Activated CD8-positive, alpha-beta T cell treated with anti-CD3 and anti-CD28 coated beads, Interleukin-2, amount 10 ng/mL, durations not matched to agents 7 days and 5 days (primary cell): ENCODE measurements at regions not wholly inside any gene's neighbourhood (a gene's known extent, or its start where the extent isn't known, plus 50 kb on each side); places are given as distances from the start of the nearest gene placed in this dataset.
"Not testable (repeated sequence)": the region's sequence is repeated elsewhere in the genome, so short reads cannot be mapped to it uniquely, and the experiment has no call there.

Experiments used
- ATAC-seq: fragments of 150-1000 bp; cut with Tn5 transposase; one replicate; pipeline ENCODE4 v1.10.0; 2021; ENCODE audit warnings: moderate library complexity
- CTCF ChIA-PET: fragments of 350-600 bp; sonication (Branson Sonifier 250); formaldehyde crosslinking; loops from one replicate; lab custom pipeline; 2021; ENCODE audit warnings: antibody characterized with exemption; lab: Charles Lee
- POLR2A ChIA-PET: fragments of 350-600 bp; sonication (Branson Sonifier 250); formaldehyde crosslinking; loops from one replicate; lab custom pipeline; 2021; ENCODE audit warnings: antibody characterized with exemption; lab: Charles Lee
- DNase-seq: peaks from one replicate; pipeline ENCODE4 v3.0.0-alpha.2; 2020
- H3K27ac Mint-ChIP-seq: one replicate; pipeline ENCODE4 v1.8.0; 2021; ENCODE audit warnings: mild to moderate bottlenecking, mixed read lengths
- H3K27me3 Mint-ChIP-seq: one replicate; pipeline ENCODE4 v1.8.0; 2021; ENCODE audit warnings: low read depth, mixed read lengths
- H3K36me3 Mint-ChIP-seq: one replicate; pipeline ENCODE4 v1.8.0; 2021; ENCODE audit warnings: low read depth, mixed read lengths
- H3K4me1 Mint-ChIP-seq: one replicate; pipeline ENCODE4 v1.8.0; 2021; ENCODE audit warnings: low read depth, mixed read lengths
- H3K4me3 Mint-ChIP-seq: one replicate; pipeline ENCODE4 v1.8.0; 2021; ENCODE audit warnings: mild to moderate bottlenecking, mixed read lengths
- H3K9me3 Mint-ChIP-seq: one replicate; pipeline ENCODE4 v1.8.0; 2022; ENCODE audit warnings: mixed read lengths; ENCODE audit not compliant: insufficient read depth

DNA sequence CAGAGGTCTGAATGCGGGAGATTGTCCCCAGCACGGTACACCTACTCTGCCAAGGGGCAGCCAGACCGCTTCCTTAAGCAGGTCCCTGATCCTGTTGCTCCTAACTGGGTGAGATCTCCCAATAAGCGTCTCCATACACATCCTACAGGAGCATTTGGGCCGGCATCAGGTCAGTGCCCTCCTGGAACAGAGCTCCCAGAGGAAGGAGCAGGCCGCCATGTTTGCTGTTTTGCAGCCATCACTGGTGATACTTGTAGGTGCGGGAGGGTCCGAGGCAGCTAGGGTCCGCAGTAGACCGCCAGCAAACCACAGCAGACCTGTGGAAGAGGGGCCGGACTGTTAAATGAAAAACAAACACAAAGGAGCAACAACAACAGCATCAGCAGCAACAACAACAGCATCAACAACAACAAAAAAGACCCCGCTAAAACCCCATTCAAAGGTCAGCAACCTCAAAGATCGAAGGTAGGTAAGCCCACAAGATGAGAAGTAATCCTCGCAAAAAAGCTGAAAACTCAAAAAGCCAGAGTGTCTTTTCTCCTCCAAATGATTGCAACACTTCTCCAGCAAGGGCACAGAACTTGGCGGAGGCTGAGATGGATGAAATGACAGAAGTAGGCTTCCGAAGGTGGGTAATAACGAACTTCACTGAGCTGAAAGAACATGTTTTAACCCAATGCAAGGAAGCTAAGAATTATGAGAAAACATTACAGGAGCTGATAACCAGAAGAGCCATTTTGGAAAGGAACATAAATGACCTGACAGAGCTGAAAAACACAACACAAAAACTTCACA, 79.0 kb upstream of the CDH7 start:
- no peaks in the 10 kb centered on the region for H3K27me3 Mint-ChIP-seq
- H3K4me3 Mint-ChIP-seq, result no peak overlapping the region
- POLR2A ChIA-PET, result no interaction called here
- DNase-seq (no peak), ATAC-seq (no peak)
- H3K4me1 Mint-ChIP-seq, result no peaks in the 10 kb centered on the region
- H3K27ac Mint-ChIP-seq, result no peak overlapping the region
- peaks cover 29% of the 10 kb centered on the region for H3K9me3 Mint-ChIP-seq
- H3K36me3 Mint-ChIP-seq, result no peaks in the 10 kb centered on the region
- CTCF ChIA-PET, result no interaction called here

DNA sequence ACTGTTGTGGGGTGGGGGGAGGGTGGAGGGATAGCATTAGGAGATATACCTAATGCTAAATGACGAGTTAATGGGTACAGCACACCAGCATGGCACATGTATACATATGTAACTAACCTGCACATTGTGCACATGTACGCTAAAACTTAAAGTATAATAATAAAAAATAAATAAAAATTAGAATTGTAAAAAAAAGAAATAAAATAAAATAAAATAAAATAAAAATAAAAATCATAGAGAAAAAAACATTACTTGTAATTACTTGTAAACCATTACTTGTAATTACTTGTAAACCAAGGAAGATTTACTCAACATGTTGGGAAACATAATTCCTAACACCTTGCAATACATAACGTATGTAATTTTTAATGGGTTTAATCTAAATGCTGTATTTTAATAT, 80.7 kb upstream of the CDH7 start:
- H3K27me3 Mint-ChIP-seq, POLR2A ChIA-PET, H3K4me3 Mint-ChIP-seq, DNase-seq, H3K4me1 Mint-ChIP-seq, H3K27ac Mint-ChIP-seq, H3K36me3 Mint-ChIP-seq, ATAC-seq, CTCF ChIA-PET: not testable (repeated sequence)
- H3K9me3 Mint-ChIP-seq, result peaks cover 29% of the 10 kb centered on the region

DNA sequence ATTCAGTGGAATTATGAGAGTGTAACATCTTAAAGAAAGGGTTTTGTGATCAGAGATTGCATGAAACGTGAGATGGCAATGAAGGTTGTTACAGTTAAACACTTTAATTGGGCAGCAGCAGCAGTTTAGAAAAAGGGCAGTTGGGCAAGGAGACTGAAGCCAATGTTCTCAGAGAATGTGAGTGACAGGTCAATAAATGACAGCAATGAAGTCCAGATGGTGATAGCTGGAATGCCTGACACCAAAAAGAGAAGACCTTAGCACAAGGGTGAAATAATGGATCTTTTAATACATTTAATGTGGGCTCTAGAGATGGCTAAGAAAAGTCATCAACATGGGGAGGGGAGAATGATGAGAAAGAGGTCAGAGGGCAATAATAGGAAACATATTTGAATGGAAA, 89.4 kb upstream of the CDH7 start:
- ATAC-seq (no peak), DNase-seq (no peak)
- H3K4me1 Mint-ChIP-seq, result no peaks in the 10 kb centered on the region
- ChIA-PET POLR2A (no interaction called here), CTCF (interaction anchor here (1.0 kb wide), 1 partner anchor 9 kb away, joined by 3 read pairs; no protein-coding TSS in a partner anchor)
- H3K9me3 Mint-ChIP-seq, result peaks cover 19% of the 10 kb centered on the region
- H3K27ac Mint-ChIP-seq, result no peak overlapping the region
- no peak overlapping the region for H3K4me3 Mint-ChIP-seq
- H3K27me3 Mint-ChIP-seq, result no peaks in the 10 kb centered on the region
- no peaks in the 10 kb centered on the region for H3K36me3 Mint-ChIP-seq

DNA sequence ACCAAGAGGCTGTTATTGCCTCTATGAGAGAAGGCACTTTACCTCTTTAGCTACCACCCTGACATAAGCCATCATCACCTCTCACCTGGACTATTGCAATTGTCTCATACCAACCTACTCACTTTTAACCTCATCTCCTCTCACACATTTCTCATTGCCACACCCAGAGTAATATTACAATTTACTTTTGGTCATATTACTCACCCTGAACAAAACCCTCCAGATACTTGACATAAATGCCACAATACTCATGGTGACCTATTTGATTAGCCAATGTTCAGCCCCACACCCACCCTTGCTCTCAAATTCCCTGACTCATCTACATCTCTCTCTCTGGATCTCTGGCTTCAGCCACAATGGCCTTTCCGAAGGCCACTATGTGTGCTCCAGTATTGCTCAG, 90.9 kb upstream of the CDH7 start:
- H3K36me3 Mint-ChIP-seq, result no peaks in the 10 kb centered on the region
- no peak overlapping the region for H3K4me3 Mint-ChIP-seq
- peaks cover 19% of the 10 kb centered on the region for H3K9me3 Mint-ChIP-seq
- H3K4me1 Mint-ChIP-seq, result no peaks in the 10 kb centered on the region
- ChIA-PET CTCF (no interaction called here), POLR2A (no interaction called here)
- no peak for ATAC-seq
- no peak for DNase-seq
- no peaks in the 10 kb centered on the region for H3K27me3 Mint-ChIP-seq
- H3K27ac Mint-ChIP-seq, result no peak overlapping the region

DNA sequence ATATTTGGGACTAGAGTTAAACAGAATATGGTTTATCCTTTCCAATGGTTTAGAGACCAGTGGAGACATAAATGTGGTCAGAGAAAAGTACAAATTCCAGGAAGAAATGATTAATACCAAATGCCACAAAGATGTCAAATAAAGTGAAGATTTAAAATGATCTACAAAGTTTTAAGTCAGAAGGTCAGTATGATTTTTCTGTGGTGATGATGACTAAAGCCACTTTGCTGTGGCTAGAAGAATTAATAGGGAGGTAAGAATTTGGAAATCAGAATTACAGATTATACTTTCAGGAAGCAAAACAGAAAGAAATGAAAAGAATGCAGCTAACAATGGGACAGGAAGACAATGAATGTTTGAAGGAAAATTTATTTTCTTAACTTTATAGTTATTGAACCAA, 91.5 kb upstream of the CDH7 start:
- Mint-ChIP-seq H3K27me3 (no peaks in the 10 kb centered on the region), H3K36me3 (no peaks in the 10 kb centered on the region), H3K27ac (no peak overlapping the region), H3K4me3 (no peak overlapping the region), H3K9me3 (peaks cover 19% of the 10 kb centered on the region), H3K4me1 (no peaks in the 10 kb centered on the region)
- ChIA-PET POLR2A (no interaction called here), CTCF (no interaction called here)
- ATAC-seq (no peak), DNase-seq (no peak)

DNA sequence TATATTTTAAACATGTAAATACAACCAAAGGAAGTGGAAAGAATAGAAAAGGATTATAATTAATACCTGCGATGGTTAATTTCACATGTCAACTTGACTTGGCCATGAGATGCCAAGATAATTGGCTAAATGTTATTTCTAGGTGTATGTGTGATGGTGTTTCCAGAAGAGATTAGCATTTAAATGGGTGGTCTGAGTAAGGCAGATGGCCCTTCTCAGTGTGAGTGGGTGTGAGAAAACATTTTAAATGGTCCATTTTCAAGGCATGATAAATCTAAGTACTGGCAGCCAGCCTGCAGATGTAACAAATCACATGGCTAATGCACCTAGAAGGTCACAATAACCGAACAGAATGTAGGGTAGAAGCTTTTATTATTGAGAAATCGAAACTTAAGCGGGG, 99.6 kb upstream of the CDH7 start:
- ATAC-seq, result no peak
- POLR2A ChIA-PET, result no interaction called here
- H3K9me3 Mint-ChIP-seq, result no peaks in the 10 kb centered on the region
- no peaks in the 10 kb centered on the region for H3K4me1 Mint-ChIP-seq
- CTCF ChIA-PET, result no interaction called here
- H3K36me3 Mint-ChIP-seq, result no peaks in the 10 kb centered on the region
- no peaks in the 10 kb centered on the region for H3K27me3 Mint-ChIP-seq
- DNase-seq, result no peak
- H3K27ac Mint-ChIP-seq, result no peak overlapping the region
- H3K4me3 Mint-ChIP-seq, result no peak overlapping the region

DNA sequence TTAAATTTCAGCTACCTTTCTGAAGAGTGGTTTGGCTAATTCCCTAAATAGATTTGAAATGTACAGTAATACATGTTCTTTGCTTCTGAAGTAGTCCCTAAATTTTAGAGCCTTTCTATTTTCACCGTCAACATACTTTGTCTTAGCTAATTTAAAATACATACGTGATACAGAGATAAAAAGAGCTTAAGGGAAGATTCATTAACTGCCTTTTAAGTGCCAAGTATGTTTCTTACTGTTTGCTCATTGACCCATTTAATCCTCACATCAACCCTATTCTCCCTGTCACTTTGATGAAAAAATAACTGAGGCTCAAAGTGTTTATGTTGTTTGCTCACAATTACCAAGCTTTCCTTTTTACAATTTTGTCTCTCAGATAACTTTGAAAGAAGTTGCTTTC, 118.6 kb upstream of the CDH7 start:
- no peak for ATAC-seq
- Mint-ChIP-seq H3K9me3 (peaks cover 14% of the 10 kb centered on the region), H3K4me1 (no peaks in the 10 kb centered on the region), H3K27me3 (no peaks in the 10 kb centered on the region), H3K4me3 (no peak overlapping the region), H3K27ac (no peak overlapping the region), H3K36me3 (no peaks in the 10 kb centered on the region)
- ChIA-PET POLR2A (no interaction called here), CTCF (no interaction called here)
- DNase-seq, result no peak

DNA sequence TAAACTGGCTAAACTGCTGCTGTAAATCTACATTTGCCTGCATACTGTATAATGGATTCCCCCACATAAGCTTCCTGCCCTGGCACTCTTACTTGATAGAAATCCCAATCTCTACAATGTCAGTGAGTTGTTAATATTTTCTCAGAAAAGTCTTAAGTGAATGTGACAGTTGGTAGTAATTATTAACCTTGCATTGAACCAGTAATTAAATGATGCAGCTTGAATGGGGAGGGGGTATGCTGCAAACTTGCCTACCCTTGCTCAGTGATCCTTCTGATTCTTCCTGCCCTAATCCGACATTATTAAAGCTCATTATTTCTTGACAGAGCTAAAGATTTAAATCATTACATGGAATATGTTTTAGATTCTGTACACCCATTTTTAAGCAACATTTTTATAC, 119.0 kb upstream of the CDH7 start:
- no peaks in the 10 kb centered on the region for H3K36me3 Mint-ChIP-seq
- no peak overlapping the region for H3K27ac Mint-ChIP-seq
- ATAC-seq (no peak), DNase-seq (no peak)
- no peaks in the 10 kb centered on the region for H3K27me3 Mint-ChIP-seq
- ChIA-PET POLR2A (no interaction called here), CTCF (no interaction called here)
- no peaks in the 10 kb centered on the region for H3K4me1 Mint-ChIP-seq
- H3K9me3 Mint-ChIP-seq, result peaks cover 13% of the 10 kb centered on the region
- H3K4me3 Mint-ChIP-seq, result no peak overlapping the region

DNA sequence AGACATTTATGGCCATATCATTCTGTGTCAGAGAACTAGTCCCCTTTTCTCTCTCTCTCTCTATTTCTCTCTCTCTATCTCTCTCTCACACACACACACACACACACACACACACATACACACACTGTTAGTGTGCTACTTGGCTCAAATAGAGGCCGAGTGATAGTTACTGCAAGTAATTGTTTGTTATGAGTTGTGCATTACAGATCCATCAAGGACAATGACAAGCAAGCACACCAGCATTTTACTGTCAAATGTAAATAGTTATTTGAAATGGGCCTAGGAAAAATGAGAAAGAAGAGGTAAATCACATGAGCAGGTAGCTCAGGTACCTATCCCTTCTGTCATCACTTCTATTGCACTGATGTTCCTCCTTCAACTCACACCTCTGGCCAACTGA, 122.4 kb upstream of the CDH7 start:
- no peaks in the 10 kb centered on the region for H3K27me3 Mint-ChIP-seq
- no peaks in the 10 kb centered on the region for H3K4me1 Mint-ChIP-seq
- DNase-seq (no peak), ATAC-seq (no peak)
- POLR2A ChIA-PET, result no interaction called here
- no peak overlapping the region for H3K27ac Mint-ChIP-seq
- no peaks in the 10 kb centered on the region for H3K36me3 Mint-ChIP-seq
- CTCF ChIA-PET, result no interaction called here
- H3K9me3 Mint-ChIP-seq, result peaks cover 8% of the 10 kb centered on the region
- H3K4me3 Mint-ChIP-seq, result no peak overlapping the region

DNA sequence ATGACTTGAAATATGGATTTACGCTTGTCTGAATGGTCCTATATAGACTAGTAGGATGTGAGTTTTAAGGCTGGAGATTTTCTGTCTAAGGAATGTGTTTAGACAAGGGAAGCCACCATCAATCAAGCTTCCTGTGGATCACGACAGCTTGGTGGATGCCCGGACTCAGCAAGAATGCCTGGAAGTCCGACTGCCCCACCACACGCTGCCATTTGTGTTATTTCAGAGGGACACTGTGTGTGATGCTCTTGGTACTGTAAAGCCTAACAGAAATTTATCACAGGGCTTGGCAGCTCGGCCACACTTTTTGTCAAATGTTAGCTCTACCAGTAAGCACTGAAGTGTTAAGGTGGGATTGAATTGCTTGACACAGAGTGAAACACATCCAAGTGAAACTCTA, 127.1 kb upstream of the CDH7 start:
- Mint-ChIP-seq H3K9me3 (peaks cover 16% of the 10 kb centered on the region), H3K4me1 (no peaks in the 10 kb centered on the region), H3K27ac (no peak overlapping the region), H3K4me3 (no peak overlapping the region), H3K36me3 (no peaks in the 10 kb centered on the region), H3K27me3 (no peaks in the 10 kb centered on the region)
- ChIA-PET CTCF (no interaction called here), POLR2A (no interaction called here)
- ATAC-seq (no peak), DNase-seq (no peak)

DNA sequence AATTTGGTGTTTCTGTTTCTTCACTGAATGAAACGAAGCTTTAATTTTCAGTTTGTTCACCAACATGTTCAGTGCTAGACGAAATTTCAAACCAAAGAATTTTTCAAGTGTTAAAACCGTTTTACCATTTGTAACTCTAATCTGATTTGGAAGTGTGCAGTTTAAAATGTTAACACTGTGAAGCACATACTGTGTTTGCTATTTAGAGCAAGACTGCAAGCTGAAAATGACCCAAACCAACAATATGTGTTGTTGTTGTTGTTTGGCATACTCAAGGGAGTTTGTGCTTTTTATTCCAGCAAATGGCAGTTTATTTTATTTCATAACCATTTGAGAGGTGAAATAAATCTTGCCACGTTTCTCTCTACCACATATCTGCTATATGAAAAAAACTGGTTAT, 128.4 kb upstream of the CDH7 start:
- CTCF ChIA-PET, result no interaction called here

DNA sequence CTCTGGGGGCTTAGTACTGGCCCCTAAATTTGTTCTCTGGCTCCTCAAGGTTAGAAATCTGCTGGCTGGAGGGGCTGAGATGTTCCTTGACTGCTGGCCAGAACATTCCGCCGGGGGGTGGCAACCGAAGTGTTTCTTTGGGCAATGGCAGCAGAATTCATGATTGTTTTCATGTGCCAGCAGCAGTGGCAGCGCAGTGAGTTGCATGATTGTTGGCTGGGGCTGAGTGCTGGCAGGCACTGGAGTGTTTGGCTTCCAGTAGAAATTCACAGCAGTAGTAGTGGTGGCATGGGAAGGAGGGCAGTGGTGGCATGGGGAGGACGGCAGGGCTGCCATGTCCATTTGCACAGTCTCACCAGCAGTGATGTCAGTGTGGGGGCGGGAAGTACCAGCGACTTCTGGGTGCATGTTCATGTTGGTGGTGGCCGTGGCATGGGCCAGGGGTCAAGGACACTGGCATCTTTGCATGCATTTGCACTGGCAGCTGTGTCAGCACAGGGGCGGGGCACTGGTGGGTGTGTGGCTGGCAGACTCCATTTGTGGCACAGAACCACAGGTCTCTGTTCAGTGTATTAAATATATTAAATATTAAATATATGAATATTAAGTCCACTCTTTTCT, 130.6 kb upstream of the CDH7 start:
- Mint-ChIP-seq H3K36me3 (no peaks in the 10 kb centered on the region), H3K27ac (no peak overlapping the region), H3K4me3 (no peak overlapping the region), H3K4me1 (no peaks in the 10 kb centered on the region), H3K9me3 (peaks cover 22% of the 10 kb centered on the region), H3K27me3 (no peaks in the 10 kb centered on the region)
- ATAC-seq (no peak), DNase-seq (no peak)
- CTCF ChIA-PET, result no interaction called here
- POLR2A ChIA-PET, result no interaction called here

More for the DNA sequence above, 128.4 kb upstream of the CDH7 start:
- ATAC-seq (no peak), DNase-seq (no peak)
- Mint-ChIP-seq H3K9me3 (peaks cover 18% of the 10 kb centered on the region), H3K4me3 (no peak overlapping the region), H3K27me3 (no peaks in the 10 kb centered on the region), H3K36me3 (no peaks in the 10 kb centered on the region), H3K27ac (no peak overlapping the region), H3K4me1 (no peaks in the 10 kb centered on the region)
- POLR2A ChIA-PET, result no interaction called here
